Forelimb muscle (tissue), 1 donor: ENCODE measurements at regions not wholly inside any gene's neighbourhood (a gene's known extent, or its start where the extent isn't known, plus 50 kb on each side); places are given as distances from the start of the nearest gene placed in this dataset.

ENCODE experiments used
- DNase-seq: peaks from one replicate; pipeline ENCODE4 v3.0.0-alpha.2; 2013; ENCODE audit warnings: low read depth

DNA sequence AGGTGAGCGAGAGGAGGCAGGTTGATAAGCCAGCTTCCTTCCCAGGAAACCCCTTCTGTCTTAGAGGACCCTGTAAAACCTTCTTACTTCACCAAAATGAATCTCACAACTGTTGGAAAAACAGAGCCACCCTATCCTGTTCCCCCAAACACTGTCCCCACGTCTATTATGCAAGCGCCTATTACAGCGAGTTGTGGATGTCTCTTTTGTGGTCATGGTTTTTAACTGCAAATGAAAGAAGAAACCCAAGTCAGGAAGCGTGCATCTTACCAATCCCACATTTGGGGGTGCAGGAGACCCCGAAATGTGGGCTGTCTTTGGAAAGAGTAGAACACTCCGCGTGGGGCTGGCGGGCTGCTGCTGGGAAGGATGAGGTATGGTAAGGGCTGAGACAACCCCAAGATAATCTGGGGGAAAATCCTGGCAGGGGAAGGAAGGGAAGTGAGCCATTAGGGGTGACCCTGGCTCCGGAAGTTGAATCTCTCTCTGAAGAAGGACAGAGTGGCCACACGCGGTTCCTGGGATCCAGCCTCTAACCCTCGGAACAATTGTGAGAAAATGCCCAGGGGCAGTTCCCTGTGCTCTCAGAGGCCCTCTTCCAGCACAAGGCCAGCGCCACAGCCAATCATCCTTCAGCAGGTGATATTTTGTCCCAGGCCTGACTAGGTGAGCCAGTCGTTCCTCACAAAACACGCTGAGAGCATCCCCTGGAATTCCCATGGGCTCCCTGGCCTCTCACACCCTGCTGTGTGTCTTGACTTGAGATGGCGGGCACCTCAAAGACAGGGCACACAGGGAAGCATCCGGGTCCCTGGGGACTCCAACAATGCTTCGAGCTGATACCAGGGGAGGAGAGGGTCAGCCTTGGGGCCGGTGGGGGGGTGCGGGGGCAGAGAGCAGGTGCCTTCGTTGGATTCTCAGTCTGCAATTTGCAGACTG lies 168.5 kb upstream of the IRF2BP2 start:
- DNase-seq = no peak

DNA sequence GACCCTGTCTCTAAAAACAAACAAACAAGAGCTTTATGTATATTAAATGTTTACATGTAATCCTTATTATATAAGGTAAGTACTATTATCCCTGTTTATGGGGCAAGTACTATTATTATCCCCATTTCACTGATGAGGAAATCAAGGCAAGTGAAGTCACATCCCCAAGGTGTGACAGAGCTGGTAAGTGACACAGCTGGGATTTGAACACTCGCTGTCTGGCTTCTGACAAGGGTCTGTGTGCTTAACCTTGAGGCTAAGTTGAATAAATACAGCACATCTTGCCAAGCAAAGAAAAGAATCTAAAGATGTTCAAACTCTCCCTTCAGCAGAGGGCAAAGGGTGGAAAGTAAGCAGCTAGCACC lies 167.9 kb upstream of the IRF2BP2 start:
- no peak for DNase-seq

DNA sequence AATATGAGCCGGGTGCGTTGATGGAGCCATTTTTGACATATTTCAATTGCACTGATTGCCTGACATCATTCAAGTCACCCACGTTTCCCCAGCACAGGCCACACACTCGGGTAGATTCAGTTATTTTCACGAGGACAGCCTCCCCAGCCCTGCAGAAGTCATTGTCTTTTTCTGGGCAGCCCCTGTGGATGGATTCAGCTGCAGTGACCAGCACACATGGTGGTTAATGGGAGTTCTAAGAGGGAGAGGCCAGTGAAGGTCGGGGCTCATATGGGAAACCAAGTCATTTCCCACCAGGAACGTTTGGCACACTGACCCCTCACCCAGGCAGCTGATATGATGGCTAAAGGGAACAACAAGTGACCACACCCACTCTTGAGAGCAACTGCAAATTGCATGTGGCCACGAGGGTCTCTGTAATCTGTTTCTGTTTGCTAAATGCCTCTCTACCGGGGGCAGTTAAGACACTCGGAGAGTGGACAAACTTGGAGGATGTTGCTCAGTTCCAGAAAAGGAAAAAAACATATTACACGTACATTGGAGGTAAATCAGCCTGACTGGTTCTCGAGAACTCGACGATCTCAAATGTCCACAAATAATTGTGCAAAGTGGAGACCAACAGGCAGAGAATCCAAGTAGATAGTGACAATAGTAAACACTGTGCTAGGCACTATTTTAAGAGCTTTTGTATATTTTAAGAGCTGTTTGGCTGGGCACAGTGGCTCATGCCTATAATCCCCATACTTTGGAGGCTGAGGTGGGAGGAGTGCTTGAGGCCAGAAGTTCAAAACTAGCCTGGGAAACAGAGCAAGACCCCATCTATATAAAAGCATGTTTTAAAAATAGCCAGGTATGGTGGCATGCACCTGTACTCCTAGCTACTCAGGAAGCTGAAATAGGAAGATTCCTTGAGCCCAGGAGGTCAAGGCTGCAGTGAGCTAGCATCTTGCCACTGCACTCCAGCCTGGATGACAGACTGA lies 167.2 kb upstream of the IRF2BP2 start:
- DNase-seq = no peak

GRCh38 chr1:234776256-234776875 lies 166.4 kb upstream of the IRF2BP2 start:
- no peak for DNase-seq

GRCh38 chr1:234775477-234776246 lies 165.7 kb upstream of the IRF2BP2 start:
- DNase-seq = no peak

- no peak for DNase-seq
Measured at GRCh38 chr1:234774971-234775370, 165.0 kb upstream of the IRF2BP2 start.

DNA sequence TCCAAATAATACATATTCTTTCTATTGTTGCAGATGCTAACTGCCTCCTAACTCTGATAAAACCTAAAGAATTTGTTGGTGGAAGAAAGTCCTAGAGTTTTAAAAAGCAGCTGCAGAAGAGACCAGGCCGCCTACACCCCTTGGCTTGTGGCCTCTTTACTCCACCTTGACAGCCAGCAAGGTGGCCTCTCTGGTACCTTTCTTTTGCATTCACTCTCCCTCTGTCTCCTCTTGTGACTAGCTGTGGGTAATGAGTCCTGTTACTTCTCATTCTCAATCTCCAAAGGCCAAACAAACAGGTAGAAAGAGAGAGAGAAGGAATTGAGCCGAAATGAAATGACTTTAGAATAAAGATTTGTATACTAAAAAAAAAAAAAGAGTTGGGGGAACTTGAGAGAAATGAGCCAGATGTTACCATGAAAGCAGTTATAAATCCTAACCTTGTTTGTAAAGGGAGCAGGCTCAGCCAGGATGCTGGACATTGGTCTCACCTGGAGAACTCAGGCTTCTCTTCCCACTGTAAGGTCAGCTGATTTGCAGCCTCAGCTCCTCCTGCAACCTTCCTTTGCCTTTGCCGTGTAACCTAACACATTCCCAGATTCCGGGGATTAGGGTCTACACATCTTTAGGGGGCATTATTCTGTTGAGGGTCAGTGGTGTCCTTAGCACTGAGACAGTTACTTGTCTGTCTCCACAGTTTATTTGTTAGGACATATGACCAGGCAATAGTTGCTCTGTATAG lies 164.1 kb upstream of the IRF2BP2 start:
- DNase-seq = no peak

- DNase-seq = no peak
Measured at GRCh38 chr1:234772345-234773147, 162.6 kb upstream of the IRF2BP2 start.

DNA sequence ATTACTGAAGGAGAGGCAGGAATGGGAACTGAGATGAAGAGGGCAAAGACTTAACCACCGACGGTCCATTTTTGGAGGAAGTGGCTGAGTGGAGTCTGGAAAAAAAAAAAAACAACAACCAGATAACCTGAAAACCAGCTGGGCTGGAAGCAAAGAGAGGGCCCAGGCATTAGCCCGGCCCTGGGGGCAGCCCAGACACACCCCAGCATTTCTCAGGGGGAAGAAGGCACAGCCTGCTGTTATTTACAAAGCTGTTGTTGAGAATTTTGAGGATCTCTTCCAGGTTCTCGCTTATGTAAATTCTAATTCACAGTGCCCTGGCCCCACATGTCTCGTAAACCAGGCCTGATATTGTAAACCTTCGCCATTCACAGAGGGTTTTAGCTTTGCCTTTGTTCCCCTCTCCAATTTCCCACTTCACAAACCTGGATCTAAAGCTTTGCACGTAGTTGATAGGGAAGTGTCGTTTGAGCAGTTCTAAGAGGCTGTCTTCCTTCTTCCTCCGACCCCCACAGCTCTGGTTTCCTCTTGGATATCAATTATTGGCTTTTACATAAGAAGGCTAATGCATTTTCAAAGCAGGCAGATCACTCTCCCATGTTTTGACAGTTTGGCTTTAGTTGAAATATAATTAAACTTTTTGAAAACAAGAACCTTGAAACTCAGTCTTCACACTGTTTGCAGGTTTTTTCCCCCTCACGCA lies 161.8 kb upstream of the IRF2BP2 start:
- no peak for DNase-seq

GRCh38 chr1:234770924-234771540 lies 161.1 kb upstream of the IRF2BP2 start:
- DNase-seq = no peak

GRCh38 chr1:234769986-234770795 lies 160.2 kb upstream of the IRF2BP2 start:
- no peak for DNase-seq

DNA sequence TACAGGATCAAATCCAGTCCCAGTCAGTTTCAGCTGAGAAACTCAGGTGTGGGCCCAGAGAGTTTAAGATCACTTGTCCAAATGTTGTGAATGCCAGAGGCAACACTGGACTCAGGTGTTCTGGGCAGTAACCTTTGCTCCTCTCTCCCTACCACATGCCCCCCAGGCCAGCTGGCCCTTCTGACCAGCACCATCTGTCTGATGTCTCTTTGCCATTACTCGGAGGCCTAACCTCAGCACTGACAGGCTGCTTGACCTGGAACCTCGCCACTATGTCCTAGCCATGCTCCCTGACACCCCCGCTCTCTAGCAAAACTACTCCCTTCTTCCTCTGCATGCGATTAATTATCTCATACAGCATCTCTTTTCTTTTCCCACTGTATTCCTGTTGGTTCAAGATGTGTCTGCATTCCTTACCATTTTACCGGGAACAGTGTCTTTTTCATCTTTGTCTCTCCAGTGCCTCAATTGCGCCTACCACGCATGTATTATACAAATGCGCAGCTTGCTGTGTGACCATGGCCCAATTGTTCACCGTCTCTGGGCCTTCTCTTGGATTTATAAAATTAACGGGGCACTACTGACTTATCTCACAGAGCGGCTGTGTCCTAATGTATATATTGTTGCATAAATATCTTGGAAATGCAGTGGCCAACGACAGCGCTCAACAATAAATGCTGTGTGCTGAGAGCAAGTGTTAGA lies 159.5 kb upstream of the IRF2BP2 start:
- no peak for DNase-seq

DNA sequence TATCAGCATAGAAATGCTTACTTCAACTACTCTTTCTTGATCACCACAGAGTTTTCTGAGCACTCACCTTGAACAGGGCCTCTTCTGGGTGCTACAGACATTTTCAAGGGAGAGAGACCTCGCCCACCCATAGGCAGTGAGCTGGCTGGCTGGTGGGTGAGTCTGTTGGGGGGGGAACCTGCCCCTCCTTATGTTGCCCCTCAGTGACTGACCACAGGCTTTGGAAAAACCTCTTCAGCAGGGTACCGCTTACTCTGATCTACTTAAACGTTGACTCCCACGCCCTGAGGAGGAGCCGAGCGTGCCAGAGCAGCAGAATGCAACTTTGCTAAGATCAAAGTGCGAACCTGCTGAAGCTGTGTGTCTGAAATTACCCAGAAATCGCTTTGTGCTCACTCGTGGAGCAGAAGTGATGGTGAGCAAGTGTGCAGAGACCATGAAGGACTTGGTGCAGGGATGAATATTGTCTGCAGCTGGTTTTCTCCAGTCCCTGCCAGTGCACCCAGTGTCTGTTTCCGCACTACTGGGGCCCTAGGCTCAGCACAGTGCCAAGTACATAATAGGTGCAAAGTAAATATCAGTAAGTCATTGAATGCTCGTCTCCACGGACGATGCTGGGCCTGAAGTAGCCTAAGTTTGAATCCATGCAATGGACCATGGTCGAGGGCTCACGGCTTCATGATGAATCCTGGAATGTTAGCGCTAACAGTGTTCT lies 158.7 kb upstream of the IRF2BP2 start:
- no peak for DNase-seq

GRCh38 chr1:234768171-234768568 lies 158.2 kb upstream of the IRF2BP2 start:
- no peak for DNase-seq

DNA sequence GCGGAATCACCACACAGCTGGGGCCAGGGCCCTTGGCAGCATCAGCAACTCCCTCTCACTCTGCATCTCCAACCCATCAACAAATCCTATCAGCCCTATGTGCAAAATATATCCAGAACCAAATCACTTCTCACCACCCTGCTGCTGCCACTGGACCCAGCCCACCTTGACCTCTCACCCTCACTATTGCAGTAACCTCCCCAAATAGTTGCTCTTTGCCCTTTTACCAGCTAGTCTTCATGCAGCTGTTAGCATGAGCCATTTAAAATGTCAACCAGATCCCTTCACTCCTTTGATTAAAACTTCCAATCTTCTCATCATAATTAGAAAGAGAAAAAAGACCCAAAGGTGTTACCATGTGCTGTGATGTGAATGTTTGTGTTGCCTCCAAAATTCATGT lies 155.7 kb upstream of the IRF2BP2 start:
- DNase-seq = no peak

- DNase-seq = no peak
Measured at GRCh38 chr1:234765181-234765580, 155.2 kb upstream of the IRF2BP2 start.
